HepG2 (cell line): ENCODE measurements at regions not wholly inside any gene's neighbourhood (a gene's known extent, or its start where the extent isn't known, plus 50 kb on each side); places are given as distances from the start of the nearest gene placed in this dataset.
"Not testable (repeated sequence)": the region's sequence is repeated elsewhere in the genome, so short reads cannot be mapped to it uniquely, and the experiment has no call there.

Source experiments
- KDM3A ChIP-seq: IDR thresholded peaks from 2 replicates; pipeline ENCODE4 v1.6.1; 2018; ENCODE audit warnings: low read depth, missing compliant biosample characterization
- MAFG ChIP-seq: sonication (generic); formaldehyde crosslinking; IDR thresholded peaks from 2 replicates; pipeline ENCODE4 v1.5.1; 2020; ENCODE audit warnings: mild to moderate bottlenecking, missing genetic modification reagents
- RBFOX2 ChIP-seq: fragments of 200-400 bp; formaldehyde crosslinking; IDR thresholded peaks from 2 replicates; pipeline ENCODE4 v1.6.1; 2017; ENCODE audit warnings: low read depth, mild to moderate bottlenecking, low read length
- SMARCE1 ChIP-seq: fragments of 450-650 bp; IDR thresholded peaks from 2 replicates; pipeline ENCODE4 v1.6.1; 2017; ENCODE audit warnings: borderline replicate concordance
- SRF ChIP-seq: IDR thresholded peaks from 2 replicates; pipeline ENCODE4 v1.6.1; 2011; ENCODE audit warnings: mild to moderate bottlenecking, low read depth, low read length, moderate library complexity
- SRSF9 ChIP-seq: fragments of 200-400 bp; formaldehyde crosslinking; IDR thresholded peaks from 2 replicates; pipeline ENCODE4 v1.6.1; 2018; ENCODE audit warnings: borderline replicate concordance, mild to moderate bottlenecking, low read depth, low read length; ENCODE audit not compliant: insufficient read depth, poor library complexity, severe bottlenecking
- ZNF207 ChIP-seq: fragments of 450-650 bp; IDR thresholded peaks from 2 replicates; pipeline ENCODE4 v1.6.1; 2016; ENCODE audit warnings: antibody characterized with exemption, borderline replicate concordance
- TF ChIP-seq, protein P1 (sequence below): sonication (generic); formaldehyde crosslinking; IDR thresholded peaks from 2 replicates; pipeline ENCODE4 v1.5.0; 2020; ENCODE audit warnings: mild to moderate bottlenecking, missing genetic modification reagents, moderate library complexity

- TF ChIP-seq ZNF207; MAFG (CRISPR knock-in tag); SRSF9; KDM3A (CRISPR knock-in tag); RBFOX2; SMARCE1; SRF: not testable (repeated sequence)
- TF ChIP-seq, protein P1, sequence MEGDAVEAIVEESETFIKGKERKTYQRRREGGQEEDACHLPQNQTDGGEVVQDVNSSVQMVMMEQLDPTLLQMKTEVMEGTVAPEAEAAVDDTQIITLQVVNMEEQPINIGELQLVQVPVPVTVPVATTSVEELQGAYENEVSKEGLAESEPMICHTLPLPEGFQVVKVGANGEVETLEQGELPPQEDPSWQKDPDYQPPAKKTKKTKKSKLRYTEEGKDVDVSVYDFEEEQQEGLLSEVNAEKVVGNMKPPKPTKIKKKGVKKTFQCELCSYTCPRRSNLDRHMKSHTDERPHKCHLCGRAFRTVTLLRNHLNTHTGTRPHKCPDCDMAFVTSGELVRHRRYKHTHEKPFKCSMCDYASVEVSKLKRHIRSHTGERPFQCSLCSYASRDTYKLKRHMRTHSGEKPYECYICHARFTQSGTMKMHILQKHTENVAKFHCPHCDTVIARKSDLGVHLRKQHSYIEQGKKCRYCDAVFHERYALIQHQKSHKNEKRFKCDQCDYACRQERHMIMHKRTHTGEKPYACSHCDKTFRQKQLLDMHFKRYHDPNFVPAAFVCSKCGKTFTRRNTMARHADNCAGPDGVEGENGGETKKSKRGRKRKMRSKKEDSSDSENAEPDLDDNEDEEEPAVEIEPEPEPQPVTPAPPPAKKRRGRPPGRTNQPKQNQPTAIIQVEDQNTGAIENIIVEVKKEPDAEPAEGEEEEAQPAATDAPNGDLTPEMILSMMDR = not testable (repeated sequence)
Measured at GRCh38 chr3:106309798-106310197, 441.0 kb upstream of the CBLB start.
